Liver (tissue), 8 donors: ENCODE measurements at regions not wholly inside any gene's neighbourhood (a gene's known extent, or its start where the extent isn't known, plus 50 kb on each side); places are given as distances from the start of the nearest gene placed in this dataset.

Experiments used
- DNase-seq: peaks from one replicate; pipeline ENCODE4 v3.0.0-alpha.2; 2017; ENCODE audit warnings: low spot score
- H3K27ac ChIP-seq, 2 donors: one replicate each; pipeline ENCODE4 v1.7.0; 2013; ENCODE audit warnings: inconsistent platforms in 2 of 2, low read length in 2 of 2, control low read depth in 1 of 2, low read depth in 1 of 2, mild to moderate bottlenecking in 1 of 2
- H3K27me3 ChIP-seq, 4 donors: one replicate each; pipeline versions ENCODE4 v1.6.1 to v1.7.0; 2013; ENCODE audit warnings: low read length in 3 of 4, inconsistent platforms in 1 of 4, mild to moderate bottlenecking in 1 of 4, moderate library complexity in 1 of 4; ENCODE audit not compliant: control insufficient read depth in 4 of 4, insufficient read depth in 4 of 4
- H3K36me3 ChIP-seq, 4 donors: one replicate each; pipeline versions ENCODE4 v1.6.1 to v1.7.0; 2013; ENCODE audit warnings: low read length in 3 of 4, mild to moderate bottlenecking in 3 of 4, low read depth in 1 of 4, moderate library complexity in 1 of 4; ENCODE audit not compliant: control insufficient read depth in 4 of 4, insufficient read depth in 3 of 4
- H3K4me1 ChIP-seq, 4 donors: one replicate each; pipeline versions ENCODE4 v1.6.1 to v1.7.0; 2013; ENCODE audit warnings: low read length in 3 of 4, mild to moderate bottlenecking in 3 of 4, moderate library complexity in 1 of 4; ENCODE audit not compliant: control insufficient read depth in 4 of 4, insufficient read depth in 4 of 4
- H3K4me3 ChIP-seq, 3 donors: one replicate each; pipeline versions ENCODE4 v1.6.1 to v1.7.0; 2013; ENCODE audit warnings: low read length in 3 of 3, control low read depth in 1 of 3, low read depth in 1 of 3, mild to moderate bottlenecking in 1 of 3
- H3K9ac ChIP-seq, 2 donors: one replicate each; pipeline ENCODE4 v1.7.0; 2013; ENCODE audit warnings: low read length in 2 of 2, mild to moderate bottlenecking in 2 of 2, moderate library complexity in 2 of 2, control low read depth in 1 of 2, low read depth in 1 of 2
- H3K9me3 ChIP-seq, 4 donors: one replicate each; pipeline versions ENCODE4 v1.6.1 to v1.7.0; 2013; ENCODE audit warnings: low read length in 3 of 4; ENCODE audit not compliant: control insufficient read depth in 4 of 4
- EGR1 ChIP-seq, 2 donors: IDR thresholded peaks; 2 replicates each; pipeline ENCODE4 v1.6.1; 2016 to 2018; ENCODE audit warnings: antibody characterized with exemption in 2 of 2, low read depth in 2 of 2
- FOXA1 ChIP-seq: IDR thresholded peaks from 2 replicates; pipeline ENCODE4 v1.6.1; 2016; ENCODE audit warnings: antibody characterized with exemption
- FOXA2 ChIP-seq: IDR thresholded peaks from 2 replicates; pipeline ENCODE4 v1.6.1; 2016; ENCODE audit warnings: antibody characterized with exemption
- GABPA ChIP-seq, 2 donors: IDR thresholded peaks in 1 of 2; conservative IDR thresholded peaks in 1 of 2; 2 replicates each; pipeline ENCODE4 v1.6.1; 2016; ENCODE audit warnings: antibody characterized with exemption in 2 of 2, mild to moderate bottlenecking in 1 of 2, moderate library complexity in 1 of 2
- HNF4A ChIP-seq, 2 donors: conservative IDR thresholded peaks; 2 replicates each; pipeline ENCODE4 v1.6.1; 2016; ENCODE audit warnings: antibody characterized with exemption in 2 of 2, mild to moderate bottlenecking in 2 of 2
- HNF4G ChIP-seq: IDR thresholded peaks from 2 replicates; pipeline ENCODE4 v1.6.1; 2016; ENCODE audit warnings: antibody characterized with exemption
- JUND ChIP-seq, 2 donors: IDR thresholded peaks; 2 replicates each; pipeline ENCODE4 v1.6.1; 2016; ENCODE audit warnings: antibody characterized with exemption in 2 of 2
- NR2F2 ChIP-seq: IDR thresholded peaks from 2 replicates; pipeline ENCODE4 v1.6.1; 2016; ENCODE audit warnings: antibody characterized with exemption
- RAD21 ChIP-seq, 2 donors: IDR thresholded peaks; 2 replicates each; pipeline ENCODE4 v1.6.1; 2016; ENCODE audit warnings: antibody characterized with exemption in 2 of 2, mild to moderate bottlenecking in 2 of 2
- RXRA ChIP-seq, 2 donors: IDR thresholded peaks; 2 replicates each; pipeline ENCODE4 v1.6.1; 2017 to 2018; ENCODE audit warnings: antibody characterized with exemption in 2 of 2, mild to moderate bottlenecking in 1 of 2
- SP1 ChIP-seq: IDR thresholded peaks from 2 replicates; pipeline ENCODE4 v1.6.1; 2018; ENCODE audit warnings: antibody characterized with exemption, mild to moderate bottlenecking
- TAF1 ChIP-seq: conservative IDR thresholded peaks from 2 replicates; pipeline ENCODE4 v1.6.1; 2016; ENCODE audit warnings: antibody characterized with exemption, mild to moderate bottlenecking
- YY1 ChIP-seq: IDR thresholded peaks from 2 replicates; pipeline ENCODE4 v1.6.1; 2016; ENCODE audit warnings: antibody characterized with exemption, mild to moderate bottlenecking
- WGBS: extraction: QIAGEN DNeasy Blood & Tissue Kit; methylation state at CpG from one replicate; pipeline ENCODE4 v1.1.7; 2013; 5-methylcytosine and 5-hydroxymethylcytosine counted together
- TF ChIP-seq, protein P1 (sequence below): fragments of 150-350 bp; IDR thresholded peaks from 2 replicates; pipeline ENCODE4 v1.5.1; 2017; ENCODE audit warnings: improper control_type of control experiment, low read depth, low read length; ENCODE audit not compliant: missing input control
- TF ChIP-seq, protein P2 (sequence below): IDR thresholded peaks from 2 replicates; pipeline ENCODE4 v1.6.1; 2016; ENCODE audit warnings: antibody characterized with exemption
- TF ChIP-seq, protein P3 (sequence below): IDR thresholded peaks from 2 replicates; pipeline ENCODE4 v1.6.1; 2016; ENCODE audit warnings: antibody characterized with exemption
- TF ChIP-seq, protein P4 (sequence below): IDR thresholded peaks from 2 replicates; pipeline ENCODE4 v1.6.1; 2016; ENCODE audit warnings: antibody characterized with exemption, mild to moderate bottlenecking
- TF ChIP-seq, protein P5 (sequence below): IDR thresholded peaks from 2 replicates; pipeline ENCODE4 v1.6.1; 2016; ENCODE audit warnings: antibody characterized with exemption
- donor health status: healthy.
- donor health status: healthy.
- donor health status: healthy.
- donor health status: healthy.
- donor health status: healthy.

DNA sequence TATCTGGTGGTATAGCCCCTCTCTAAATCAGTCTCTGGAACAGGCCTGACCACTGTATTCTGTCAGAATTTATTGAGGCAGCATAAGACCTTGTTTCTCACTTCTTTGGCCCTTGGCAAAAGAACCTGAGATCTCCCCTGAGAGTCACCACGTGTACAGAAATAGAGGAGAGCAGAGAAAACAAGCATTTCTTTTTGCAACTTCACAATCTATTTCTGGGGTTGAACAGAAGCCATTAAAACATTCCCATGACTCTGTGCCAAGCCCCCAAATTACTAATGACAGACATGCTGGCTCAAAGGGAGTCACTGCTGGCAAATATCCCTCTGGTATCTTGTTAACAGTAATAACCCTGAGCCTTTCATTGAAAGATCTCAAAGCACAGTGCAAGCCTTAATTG lies 395.3 kb downstream of the MAFB start:
- H3K9ac ChIP-seq, result no peak overlapping the region

DNA sequence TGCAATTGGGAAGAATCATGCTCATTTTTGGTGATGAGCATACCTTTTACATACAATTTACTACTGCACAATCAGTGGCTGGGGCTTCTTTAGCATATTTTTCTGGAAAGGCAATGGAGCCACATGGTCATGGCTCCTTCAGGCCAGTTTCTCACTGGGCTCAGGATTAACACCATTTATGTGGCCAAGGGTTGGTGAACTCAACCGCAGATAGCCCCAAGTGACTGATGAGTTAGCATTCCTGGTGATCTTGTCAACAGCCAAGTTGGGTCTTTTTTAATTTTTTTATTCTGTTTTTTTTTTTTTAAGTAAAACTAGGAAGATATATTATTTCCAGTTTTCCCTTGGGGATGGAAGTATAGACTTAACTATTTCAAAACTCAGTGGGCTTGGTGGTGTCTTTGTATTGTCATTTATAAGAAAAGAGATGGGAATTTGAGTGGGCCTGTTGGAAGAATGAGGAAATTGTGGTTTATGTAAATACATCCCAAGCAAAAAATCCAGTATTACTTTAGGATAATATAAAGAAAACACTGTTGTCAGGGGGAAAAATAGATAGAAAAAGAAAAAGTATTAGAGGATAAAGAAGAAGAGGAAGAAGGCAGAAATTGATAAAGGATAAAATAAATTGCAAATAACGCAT lies 397.4 kb downstream of the MAFB start:
- TF ChIP-seq, protein P1, sequence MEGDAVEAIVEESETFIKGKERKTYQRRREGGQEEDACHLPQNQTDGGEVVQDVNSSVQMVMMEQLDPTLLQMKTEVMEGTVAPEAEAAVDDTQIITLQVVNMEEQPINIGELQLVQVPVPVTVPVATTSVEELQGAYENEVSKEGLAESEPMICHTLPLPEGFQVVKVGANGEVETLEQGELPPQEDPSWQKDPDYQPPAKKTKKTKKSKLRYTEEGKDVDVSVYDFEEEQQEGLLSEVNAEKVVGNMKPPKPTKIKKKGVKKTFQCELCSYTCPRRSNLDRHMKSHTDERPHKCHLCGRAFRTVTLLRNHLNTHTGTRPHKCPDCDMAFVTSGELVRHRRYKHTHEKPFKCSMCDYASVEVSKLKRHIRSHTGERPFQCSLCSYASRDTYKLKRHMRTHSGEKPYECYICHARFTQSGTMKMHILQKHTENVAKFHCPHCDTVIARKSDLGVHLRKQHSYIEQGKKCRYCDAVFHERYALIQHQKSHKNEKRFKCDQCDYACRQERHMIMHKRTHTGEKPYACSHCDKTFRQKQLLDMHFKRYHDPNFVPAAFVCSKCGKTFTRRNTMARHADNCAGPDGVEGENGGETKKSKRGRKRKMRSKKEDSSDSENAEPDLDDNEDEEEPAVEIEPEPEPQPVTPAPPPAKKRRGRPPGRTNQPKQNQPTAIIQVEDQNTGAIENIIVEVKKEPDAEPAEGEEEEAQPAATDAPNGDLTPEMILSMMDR, result no peak
- TF ChIP-seq, protein P2, sequence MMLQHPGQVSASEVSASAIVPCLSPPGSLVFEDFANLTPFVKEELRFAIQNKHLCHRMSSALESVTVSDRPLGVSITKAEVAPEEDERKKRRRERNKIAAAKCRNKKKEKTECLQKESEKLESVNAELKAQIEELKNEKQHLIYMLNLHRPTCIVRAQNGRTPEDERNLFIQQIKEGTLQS, result no peak
- TF ChIP-seq TAF1 (no peak), HNF4A (conservative IDR thresholded peaks at IDR 0.05) (no peak), FOXA1 (no peak), YY1 (no peak), JUND (IDR thresholded peaks at IDR 0.05) (no peak), EGR1 (IDR thresholded peaks at IDR 0.05; ENCODE audit: low read depth in 2 of 2) (no peak), SP1 (no peak), RXRA (IDR thresholded peaks at IDR 0.05) (no peak), GABPA (IDR thresholded peaks at IDR 0.05 in 1 of 2, conservative IDR thresholded peaks at IDR 0.05 in 1 of 2) (no peak), HNF4G (no peak), FOXA2 (no peak), NR2F2 (no peak), RAD21 (IDR thresholded peaks at IDR 0.05) (no peak)
- TF ChIP-seq, protein P3, sequence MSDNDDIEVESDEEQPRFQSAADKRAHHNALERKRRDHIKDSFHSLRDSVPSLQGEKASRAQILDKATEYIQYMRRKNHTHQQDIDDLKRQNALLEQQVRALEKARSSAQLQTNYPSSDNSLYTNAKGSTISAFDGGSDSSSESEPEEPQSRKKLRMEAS, result no peak
- TF ChIP-seq, protein P4, sequence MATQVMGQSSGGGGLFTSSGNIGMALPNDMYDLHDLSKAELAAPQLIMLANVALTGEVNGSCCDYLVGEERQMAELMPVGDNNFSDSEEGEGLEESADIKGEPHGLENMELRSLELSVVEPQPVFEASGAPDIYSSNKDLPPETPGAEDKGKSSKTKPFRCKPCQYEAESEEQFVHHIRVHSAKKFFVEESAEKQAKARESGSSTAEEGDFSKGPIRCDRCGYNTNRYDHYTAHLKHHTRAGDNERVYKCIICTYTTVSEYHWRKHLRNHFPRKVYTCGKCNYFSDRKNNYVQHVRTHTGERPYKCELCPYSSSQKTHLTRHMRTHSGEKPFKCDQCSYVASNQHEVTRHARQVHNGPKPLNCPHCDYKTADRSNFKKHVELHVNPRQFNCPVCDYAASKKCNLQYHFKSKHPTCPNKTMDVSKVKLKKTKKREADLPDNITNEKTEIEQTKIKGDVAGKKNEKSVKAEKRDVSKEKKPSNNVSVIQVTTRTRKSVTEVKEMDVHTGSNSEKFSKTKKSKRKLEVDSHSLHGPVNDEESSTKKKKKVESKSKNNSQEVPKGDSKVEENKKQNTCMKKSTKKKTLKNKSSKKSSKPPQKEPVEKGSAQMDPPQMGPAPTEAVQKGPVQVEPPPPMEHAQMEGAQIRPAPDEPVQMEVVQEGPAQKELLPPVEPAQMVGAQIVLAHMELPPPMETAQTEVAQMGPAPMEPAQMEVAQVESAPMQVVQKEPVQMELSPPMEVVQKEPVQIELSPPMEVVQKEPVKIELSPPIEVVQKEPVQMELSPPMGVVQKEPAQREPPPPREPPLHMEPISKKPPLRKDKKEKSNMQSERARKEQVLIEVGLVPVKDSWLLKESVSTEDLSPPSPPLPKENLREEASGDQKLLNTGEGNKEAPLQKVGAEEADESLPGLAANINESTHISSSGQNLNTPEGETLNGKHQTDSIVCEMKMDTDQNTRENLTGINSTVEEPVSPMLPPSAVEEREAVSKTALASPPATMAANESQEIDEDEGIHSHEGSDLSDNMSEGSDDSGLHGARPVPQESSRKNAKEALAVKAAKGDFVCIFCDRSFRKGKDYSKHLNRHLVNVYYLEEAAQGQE, result no peak
- TF ChIP-seq, protein P5, sequence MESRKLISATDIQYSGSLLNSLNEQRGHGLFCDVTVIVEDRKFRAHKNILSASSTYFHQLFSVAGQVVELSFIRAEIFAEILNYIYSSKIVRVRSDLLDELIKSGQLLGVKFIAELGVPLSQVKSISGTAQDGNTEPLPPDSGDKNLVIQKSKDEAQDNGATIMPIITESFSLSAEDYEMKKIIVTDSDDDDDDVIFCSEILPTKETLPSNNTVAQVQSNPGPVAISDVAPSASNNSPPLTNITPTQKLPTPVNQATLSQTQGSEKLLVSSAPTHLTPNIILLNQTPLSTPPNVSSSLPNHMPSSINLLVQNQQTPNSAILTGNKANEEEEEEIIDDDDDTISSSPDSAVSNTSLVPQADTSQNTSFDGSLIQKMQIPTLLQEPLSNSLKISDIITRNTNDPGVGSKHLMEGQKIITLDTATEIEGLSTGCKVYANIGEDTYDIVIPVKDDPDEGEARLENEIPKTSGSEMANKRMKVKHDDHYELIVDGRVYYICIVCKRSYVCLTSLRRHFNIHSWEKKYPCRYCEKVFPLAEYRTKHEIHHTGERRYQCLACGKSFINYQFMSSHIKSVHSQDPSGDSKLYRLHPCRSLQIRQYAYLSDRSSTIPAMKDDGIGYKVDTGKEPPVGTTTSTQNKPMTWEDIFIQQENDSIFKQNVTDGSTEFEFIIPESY, result no peak
- H3K9ac ChIP-seq, result no peak overlapping the region
- 92% methylated on average over 2 of the region's 2 CpGs for WGBS
- no peak overlapping the region for H3K4me3 ChIP-seq
- no peaks in the 10 kb centered on the region for H3K36me3 ChIP-seq
- no peaks in the 10 kb centered on the region for H3K4me1 ChIP-seq
- H3K27ac ChIP-seq, result no peak overlapping the region
- no peaks in the 10 kb centered on the region for H3K27me3 ChIP-seq
- no peaks in the 10 kb centered on the region for H3K9me3 ChIP-seq
- DNase-seq, result no peak

More for the DNA sequence above, 395.3 kb downstream of the MAFB start:
- Histone ChIP-seq H3K36me3 (no peaks in the 10 kb centered on the region), H3K27ac (no peak overlapping the region), H3K27me3 (no peaks in the 10 kb centered on the region), H3K9me3 (no peaks in the 10 kb centered on the region), H3K4me3 (no peak overlapping the region), H3K4me1 (no peaks in the 10 kb centered on the region)
- DNase-seq, result no peak
- no peak for TF ChIP-seq YY1
- TF ChIP-seq, protein P4, result no peak
- WGBS, result 65% methylated on average over 1 of the region's 1 CpG
